Astrocyte of the hippocampus (primary cell): ENCODE measurements at regions not wholly inside any gene's neighbourhood (a gene's known extent, or its start where the extent isn't known, plus 50 kb on each side); places are given as distances from the start of the nearest gene placed in this dataset.
A peak's percentile ranks its signal among the peaks of the same experiment; 100 is the strongest.

Source experiments
- DNase-seq: peaks from one replicate; pipeline ENCODE4 v3.0.0; 2011; ENCODE audit warnings: low read depth, low spot score

GRCh38 chr20:22315073-22315472 is 269.3 kb downstream of the FOXA2 start:
- DNase-seq: no peak

GRCh38 chr20:22312744-22313346 is 271.5 kb downstream of the FOXA2 start:
- peak; percentile 42 for DNase-seq

GRCh38 chr20:22308934-22309333 is 275.4 kb downstream of the FOXA2 start:
- no peak for DNase-seq

GRCh38 chr20:22307409-22307808 is 277.0 kb downstream of the FOXA2 start:
- DNase-seq: no peak

- DNase-seq: no peak
Observed at GRCh38 chr20:22305381-22305780, 279.0 kb downstream of the FOXA2 start.

GRCh38 chr20:22303523-22303922 is 280.8 kb downstream of the FOXA2 start:
- DNase-seq: no peak

GRCh38 chr20:22302039-22302438 is 282.3 kb downstream of the FOXA2 start:
- DNase-seq: no peak

- no peak for DNase-seq
Observed at GRCh38 chr20:22293886-22294285, 290.5 kb downstream of the FOXA2 start.

- DNase-seq: no peak
Observed at GRCh38 chr20:22289442-22289841, 294.9 kb downstream of the FOXA2 start.

GRCh38 chr20:22288957-22289356 is 295.4 kb downstream of the FOXA2 start:
- no peak for DNase-seq

GRCh38 chr20:22288156-22288555 is 296.2 kb downstream of the FOXA2 start:
- no peak for DNase-seq

- DNase-seq: no peak
Observed at GRCh38 chr20:22285555-22285954, 298.8 kb downstream of the FOXA2 start.

- no peak for DNase-seq
Observed at GRCh38 chr20:22282696-22283095, 301.7 kb downstream of the FOXA2 start.

- DNase-seq: no peak
Observed at GRCh38 chr20:22274330-22274729, 310.0 kb downstream of the FOXA2 start.

- no peak for DNase-seq
Observed at GRCh38 chr20:22268675-22269074, 315.7 kb downstream of the FOXA2 start.

- DNase-seq: no peak
Observed at GRCh38 chr20:22264917-22265316, 319.5 kb downstream of the FOXA2 start.

GRCh38 chr20:22260506-22260905 is 323.9 kb downstream of the FOXA2 start:
- DNase-seq: no peak

- no peak for DNase-seq
Observed at GRCh38 chr20:22257912-22258311, 326.5 kb downstream of the FOXA2 start.

- DNase-seq: peak; percentile 17
Observed at GRCh38 chr20:22248051-22248667, 336.2 kb downstream of the FOXA2 start.

GRCh38 chr20:22245139-22245538 is 339.2 kb downstream of the FOXA2 start:
- no peak for DNase-seq

- DNase-seq: no peak
Observed at GRCh38 chr20:22243067-22243466, 341.3 kb downstream of the FOXA2 start.

GRCh38 chr20:22241609-22242008 is 342.8 kb downstream of the FOXA2 start:
- DNase-seq: no peak

GRCh38 chr20:22232923-22233322 is 351.4 kb downstream of the FOXA2 start:
- DNase-seq: no peak

- no peak for DNase-seq
Observed at GRCh38 chr20:22232473-22232872, 351.9 kb downstream of the FOXA2 start.
